Spleen (tissue), 7 donors: ENCODE measurements at regions not wholly inside any gene's neighbourhood (a gene's known extent, or its start where the extent isn't known, plus 50 kb on each side); places are given as distances from the start of the nearest gene placed in this dataset.

Source experiments
- CTCF ChIP-seq, 11 experiments: fragments of 200-600 bp in 7 of 11; fragments of 450-650 bp in 4 of 11; sonication (generic) in 4 of 11; IDR thresholded peaks in 8 of 11; conservative IDR thresholded peaks in 3 of 11; 1 replicate in 7 of 11; 2 replicates in 4 of 11; pipeline versions ENCODE4 v1.4.0 to v1.8.0; 2016 to 2021; ENCODE audit warnings: antibody characterized with exemption in 11 of 11, inconsistent platforms in 4 of 11, mild to moderate bottlenecking in 1 of 11
- POLR2AphosphoS5 ChIP-seq, 3 donors: sonication (generic); formaldehyde crosslinking; IDR thresholded peaks; one replicate each; pipeline ENCODE4 v1.5.1; 2017; ENCODE audit warnings: antibody characterized with exemption in 3 of 3
- donor health status: DM: no; HTN: no; CAD: no; lungs with moderate emphysema.
- donor health status: DM: no; HTN: no; CAD: no.
- donor health status: DM: no; HTN: no; CAD: no.

- TF ChIP-seq CTCF (IDR thresholded peaks at IDR 0.05 in 8 of 11, conservative IDR thresholded peaks at IDR 0.05 in 3 of 11) (no peak), POLR2AphosphoS5 (IDR thresholded peaks at IDR 0.05) (no peak)
These were observed 1646.4 kb upstream of the ADGRL3 start for GRCh38 chr4:59553721-59554091.
